ENCODE measurements at regions not wholly inside any gene's neighbourhood (a gene's known extent, or its start where the extent isn't known, plus 50 kb on each side); places are given as distances from the start of the nearest gene placed in this dataset.
A peak's percentile ranks its signal among the peaks of the same experiment; 100 is the strongest.

DNA sequence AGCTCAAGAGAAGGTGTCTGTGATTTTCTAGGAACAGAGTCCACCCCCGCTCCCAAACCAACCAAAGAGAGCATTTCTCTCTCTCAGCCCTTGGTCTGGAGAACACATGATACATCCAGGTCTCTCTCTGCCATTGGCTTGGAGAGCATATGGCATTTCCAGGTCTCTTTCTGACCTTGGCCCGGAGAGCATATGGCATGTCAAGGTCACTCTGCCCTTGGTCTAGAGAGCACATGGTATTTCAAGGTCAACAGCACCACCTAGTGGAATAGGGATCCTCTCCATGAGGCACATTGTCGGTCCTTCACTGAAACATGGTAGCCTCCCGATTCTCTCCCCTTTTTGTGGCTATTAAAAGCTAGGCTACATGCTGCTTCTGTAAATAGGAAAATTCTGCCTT lies 437.7 kb upstream of the OLFM3 start:
- TF ChIP-seq, protein P1, sequence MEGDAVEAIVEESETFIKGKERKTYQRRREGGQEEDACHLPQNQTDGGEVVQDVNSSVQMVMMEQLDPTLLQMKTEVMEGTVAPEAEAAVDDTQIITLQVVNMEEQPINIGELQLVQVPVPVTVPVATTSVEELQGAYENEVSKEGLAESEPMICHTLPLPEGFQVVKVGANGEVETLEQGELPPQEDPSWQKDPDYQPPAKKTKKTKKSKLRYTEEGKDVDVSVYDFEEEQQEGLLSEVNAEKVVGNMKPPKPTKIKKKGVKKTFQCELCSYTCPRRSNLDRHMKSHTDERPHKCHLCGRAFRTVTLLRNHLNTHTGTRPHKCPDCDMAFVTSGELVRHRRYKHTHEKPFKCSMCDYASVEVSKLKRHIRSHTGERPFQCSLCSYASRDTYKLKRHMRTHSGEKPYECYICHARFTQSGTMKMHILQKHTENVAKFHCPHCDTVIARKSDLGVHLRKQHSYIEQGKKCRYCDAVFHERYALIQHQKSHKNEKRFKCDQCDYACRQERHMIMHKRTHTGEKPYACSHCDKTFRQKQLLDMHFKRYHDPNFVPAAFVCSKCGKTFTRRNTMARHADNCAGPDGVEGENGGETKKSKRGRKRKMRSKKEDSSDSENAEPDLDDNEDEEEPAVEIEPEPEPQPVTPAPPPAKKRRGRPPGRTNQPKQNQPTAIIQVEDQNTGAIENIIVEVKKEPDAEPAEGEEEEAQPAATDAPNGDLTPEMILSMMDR (IDR thresholded peaks at IDR 0.05; ENCODE audit: low read length, missing control alignments): peak; percentile 22
- DNase-seq (ENCODE audit: low read depth): peak; percentile 3
- H3K4me3 ChIP-seq (replicated peaks; ENCODE audit: low read depth, low read length): no peak overlapping the region

DNA sequence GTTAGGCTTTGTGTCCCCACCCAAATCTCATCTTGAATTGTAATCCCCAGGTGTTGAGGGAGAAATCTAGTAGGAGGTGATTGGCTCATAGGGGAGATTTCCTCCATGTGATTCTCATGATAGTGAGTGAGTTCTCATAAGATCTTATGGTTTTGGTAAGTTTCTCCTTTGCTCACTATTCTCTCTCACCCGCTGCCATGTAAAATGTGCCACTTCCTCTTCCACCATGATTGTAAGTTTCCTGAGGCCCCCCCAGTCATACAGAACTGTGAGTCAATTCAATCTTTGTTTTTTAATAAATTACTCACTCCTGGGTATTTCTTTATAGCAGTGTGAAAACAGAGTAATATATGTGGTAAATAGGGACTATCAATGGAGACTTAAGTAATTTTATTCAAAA lies 434.5 kb upstream of the OLFM3 start:
- no peak for DNase-seq (ENCODE audit: low read depth)
- H3K4me3 ChIP-seq (replicated peaks; ENCODE audit: low read depth, low read length): no peak overlapping the region
- TF ChIP-seq, protein P1 (IDR thresholded peaks at IDR 0.05; ENCODE audit: low read length, missing control alignments): no peak

DNA sequence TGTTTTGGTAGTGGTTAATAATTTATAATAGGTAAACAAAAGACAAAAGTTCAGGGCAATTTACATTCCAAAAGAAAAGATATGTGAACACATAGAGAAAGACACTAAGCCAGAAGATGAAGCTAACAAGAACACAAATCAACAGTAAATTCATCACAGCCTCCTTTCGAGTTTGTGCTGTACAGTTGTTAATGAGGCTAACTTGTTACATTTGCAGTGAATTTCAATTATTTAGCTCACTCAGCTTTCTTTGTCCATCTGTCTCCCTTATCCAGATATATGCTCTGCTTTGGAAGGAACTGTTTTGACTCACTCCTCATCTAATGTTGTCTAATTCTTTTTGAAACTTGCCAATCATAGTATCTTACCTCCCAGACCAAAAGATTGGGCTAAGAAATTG lies 423.3 kb upstream of the OLFM3 start:
- TF ChIP-seq, protein P1 (IDR thresholded peaks at IDR 0.05; ENCODE audit: low read length, missing control alignments): no peak

More for the DNA sequence above, 423.3 kb upstream of the OLFM3 start:
- DNase-seq (ENCODE audit: low read depth): no peak
- H3K4me3 ChIP-seq (replicated peaks; ENCODE audit: low read depth, low read length): no peak overlapping the region

All from fibroblast of pulmonary artery (primary cell).